Aorta (tissue), 5 donors: ENCODE measurements at regions not wholly inside any gene's neighbourhood (a gene's known extent, or its start where the extent isn't known, plus 50 kb on each side); places are given as distances from the start of the nearest gene placed in this dataset.

Experiments used
- ATAC-seq: fragments of 200-7000 bp; cut with Tn5 transposase; one replicate; pipeline ENCODE4 v1.9.1; 2022; ENCODE audit warnings: moderate library complexity; ENCODE audit not compliant: low FRiP score
- DNase-seq, 2 donors: peaks; one replicate each; pipeline ENCODE4 v3.0.0-alpha.2; 2020
- H3K27ac ChIP-seq, 2 donors: one replicate each; pipeline ENCODE4 v1.5.1; 2013; ENCODE audit warnings: low read length in 2 of 2, mild to moderate bottlenecking in 2 of 2, moderate library complexity in 2 of 2, control low read depth in 1 of 2, inconsistent platforms in 1 of 2, low read depth in 1 of 2
- H3K27me3 ChIP-seq, 2 donors: one replicate each; pipeline ENCODE4 v1.6.1; 2013; ENCODE audit warnings: control low read depth in 1 of 2, low read length in 1 of 2, mild to moderate bottlenecking in 1 of 2, moderate library complexity in 1 of 2; ENCODE audit not compliant: insufficient read depth in 2 of 2, control insufficient read depth in 1 of 2
- H3K36me3 ChIP-seq, 2 donors: one replicate each; pipeline ENCODE4 v1.6.1; 2013; ENCODE audit warnings: control low read depth in 1 of 2, low read length in 1 of 2, mild to moderate bottlenecking in 1 of 2; ENCODE audit not compliant: insufficient read depth in 2 of 2, control insufficient read depth in 1 of 2
- H3K4me1 ChIP-seq, 2 donors: one replicate each; pipeline ENCODE4 v1.6.1; 2013; ENCODE audit warnings: low read length in 2 of 2, control low read depth in 1 of 2, mild to moderate bottlenecking in 1 of 2, moderate library complexity in 1 of 2; ENCODE audit not compliant: insufficient read depth in 2 of 2, control insufficient read depth in 1 of 2
- H3K4me3 ChIP-seq, 2 donors: one replicate each; pipeline ENCODE4 v1.5.1; 2013; ENCODE audit warnings: low read length in 2 of 2, control low read depth in 1 of 2, mild to moderate bottlenecking in 1 of 2
- H3K9me3 ChIP-seq: one replicate; pipeline ENCODE4 v1.6.1; 2013; ENCODE audit warnings: mild to moderate bottlenecking, low read length; ENCODE audit not compliant: control insufficient read depth
- WGBS, 2 donors: extraction: QIAGEN DNeasy Blood & Tissue Kit; methylation state at CpG; one replicate each; pipeline ENCODE4 v1.1.7; 2013; 5-methylcytosine and 5-hydroxymethylcytosine counted together
- intact Hi-C, 2 donors: fragments of 100-400 bp; cut with DNase I; formaldehyde crosslinking; loops; one replicate each; pipeline versions ENCODE4 v1.14.2 to v1.15.0; 2022
- donor health status: healthy with polysubstance abuse.
- donor health status: Bipolar disorder and iron deficiency.
- donor health status: DM: no; HTN: no; CAD: no.
- donor health status: DM: no; HTN: no; CAD: no.
- donor health status: DM: yes; HTN: yes; CAD: no.

DNA sequence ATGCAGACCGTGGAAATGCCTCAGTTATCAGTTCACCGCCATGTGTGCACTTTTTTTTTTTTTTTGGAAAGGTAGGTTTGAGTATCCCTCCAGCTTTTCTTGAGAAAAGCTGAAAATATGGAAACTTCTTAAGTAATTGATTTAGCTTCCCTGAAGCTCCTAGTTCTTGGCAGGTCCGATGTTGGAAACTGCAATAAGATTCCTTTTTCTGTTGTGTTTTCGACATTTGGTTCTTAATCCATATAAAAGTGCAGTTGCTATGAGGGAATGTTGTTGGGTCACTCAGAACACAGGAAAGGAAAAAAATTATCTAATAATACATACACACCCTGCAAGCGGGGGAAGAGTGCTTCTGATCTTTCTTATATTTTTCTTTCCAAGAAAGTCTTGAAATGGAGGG, 665.2 kb downstream of the INHBA start:
- ATAC-seq (no peak), DNase-seq (no peak)
- intact Hi-C loops: no loop called here
- H3K36me3 ChIP-seq: peaks cover 0 to 5% of the 10 kb centered on the region in 2 donors
- H3K27me3 ChIP-seq: no peaks in the 10 kb centered on the region
- 92 to 93% methylated on average over 5 of the region's 5 CpGs for WGBS, 2 donors
- H3K4me1 ChIP-seq: peaks cover 0 to 4% of the 10 kb centered on the region in 2 donors
- no peaks in the 10 kb centered on the region for H3K9me3 ChIP-seq
- H3K27ac ChIP-seq: no peak overlapping the region
- no peak overlapping the region for H3K4me3 ChIP-seq

GRCh38 chr7:41035794-41036193, 667.1 kb downstream of the INHBA start:
- 92 to 95% methylated on average over 4 of the region's 4 CpGs for WGBS, 2 donors
- H3K27me3 ChIP-seq: no peaks in the 10 kb centered on the region
- intact Hi-C loops: no loop called here

GRCh38 chr7:41033500-41033899, 669.4 kb downstream of the INHBA start:
- WGBS, 2 donors: 95 to 97% methylated on average over 1 of the region's 1 CpG
- ATAC-seq (no peak), DNase-seq (no peak)
- H3K36me3 ChIP-seq: peaks cover 0 to 5% of the 10 kb centered on the region in 2 donors
- no peak overlapping the region for H3K27ac ChIP-seq
- no peaks in the 10 kb centered on the region for H3K4me1 ChIP-seq
- H3K4me3 ChIP-seq: no peak overlapping the region
- H3K27me3 ChIP-seq: no peaks in the 10 kb centered on the region
- intact Hi-C loops: no loop called here
- H3K9me3 ChIP-seq: no peaks in the 10 kb centered on the region

More at GRCh38 chr7:41035794-41036193, 667.1 kb downstream of the INHBA start:
- H3K4me1 ChIP-seq: peaks cover 0 to 4% of the 10 kb centered on the region in 2 donors
- ATAC-seq (no peak), DNase-seq (no peak)
- no peak overlapping the region for H3K4me3 ChIP-seq
- H3K36me3 ChIP-seq: peaks cover 0 to 5% of the 10 kb centered on the region in 2 donors
- no peak overlapping the region for H3K27ac ChIP-seq
- H3K9me3 ChIP-seq: no peaks in the 10 kb centered on the region

DNA sequence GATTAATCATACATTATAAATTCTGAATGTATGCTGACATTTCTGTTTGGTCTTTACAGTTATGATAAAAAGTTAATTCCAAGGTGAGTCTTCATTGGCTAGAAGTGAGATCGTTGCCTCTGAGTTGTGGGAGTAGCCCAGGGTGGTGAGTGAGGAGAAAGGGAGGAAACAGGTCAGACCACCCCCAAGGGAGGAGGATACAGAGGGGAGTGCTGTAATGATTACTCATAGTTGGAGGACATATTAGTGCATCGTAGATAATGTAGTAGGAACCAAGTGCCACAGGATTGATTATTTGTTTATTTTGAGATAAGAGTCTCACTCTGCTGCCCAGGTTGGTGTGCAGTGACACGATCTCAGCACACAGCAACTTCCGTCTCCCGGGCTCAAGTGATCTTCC, 672.2 kb downstream of the INHBA start:
- H3K9me3 ChIP-seq: no peaks in the 10 kb centered on the region
- WGBS, 2 donors: 87 to 88% methylated on average over 5 of the region's 5 CpGs
- H3K27ac ChIP-seq: no peak overlapping the region
- H3K4me1 ChIP-seq: no peaks in the 10 kb centered on the region
- DNase-seq (no peak), ATAC-seq (no peak)
- no peak overlapping the region for H3K4me3 ChIP-seq
- intact Hi-C loops: no loop called here
- no peaks in the 10 kb centered on the region for H3K27me3 ChIP-seq
- H3K36me3 ChIP-seq: peaks cover 0 to 5% of the 10 kb centered on the region in 2 donors

DNA sequence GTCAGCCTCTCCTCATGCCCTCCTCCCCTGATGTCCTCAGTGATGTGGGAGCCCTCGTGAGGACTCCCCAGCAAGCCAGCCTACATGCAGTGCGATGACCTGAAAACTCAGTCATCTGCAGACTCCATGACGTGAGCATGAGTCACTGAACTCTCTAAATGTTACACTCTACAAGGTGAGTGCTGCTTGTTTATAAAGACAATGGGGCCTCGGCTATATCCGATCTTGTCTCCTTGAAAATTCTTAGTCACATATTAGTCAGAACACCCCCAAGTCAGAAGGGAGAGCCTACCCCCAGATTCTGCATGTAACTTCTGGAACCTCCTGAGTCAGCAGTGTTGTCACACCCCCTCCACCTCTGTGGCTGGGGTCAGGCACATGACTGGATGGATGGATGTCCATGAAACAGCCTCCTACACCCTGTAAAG, 673.8 kb downstream of the INHBA start:
- Histone ChIP-seq H3K27ac (no peak overlapping the region), H3K4me1 (no peaks in the 10 kb centered on the region), H3K9me3 (no peaks in the 10 kb centered on the region), H3K4me3 (no peak overlapping the region), H3K27me3 (no peaks in the 10 kb centered on the region), H3K36me3 (peaks cover 0 to 5% of the 10 kb centered on the region in 2 donors)
- WGBS, 2 donors: 94 to 97% methylated on average over 5 of the region's 5 CpGs
- intact Hi-C loops: no loop called here
- no peak for DNase-seq
- ATAC-seq: no peak

GRCh38 chr7:41028580-41028979, 674.3 kb downstream of the INHBA start:
- H3K27ac ChIP-seq: no peak overlapping the region
- no peak overlapping the region for H3K4me3 ChIP-seq
- H3K36me3 ChIP-seq: peaks cover 0 to 5% of the 10 kb centered on the region in 2 donors
- ATAC-seq (no peak), DNase-seq (no peak)
- H3K4me1 ChIP-seq: no peaks in the 10 kb centered on the region
- H3K9me3 ChIP-seq: no peaks in the 10 kb centered on the region
- intact Hi-C loops: no loop called here
- 95% methylated on average over 2 of the region's 2 CpGs for WGBS, 2 donors
- H3K27me3 ChIP-seq: no peaks in the 10 kb centered on the region

- H3K27me3 ChIP-seq: no peaks in the 10 kb centered on the region
- H3K4me3 ChIP-seq: no peak overlapping the region
- intact Hi-C loops: no loop called here
- ATAC-seq (no peak), DNase-seq (no peak)
- no peak overlapping the region for H3K27ac ChIP-seq
- no peaks in the 10 kb centered on the region for H3K36me3 ChIP-seq
- H3K9me3 ChIP-seq: peaks cover 2% of the 10 kb centered on the region
- WGBS, 2 donors: 80 to 85% methylated on average over 7 of the region's 7 CpGs
- H3K4me1 ChIP-seq: no peaks in the 10 kb centered on the region
These were observed 675.3 kb downstream of the INHBA start for GRCh38 chr7:41027428-41028115.

- 94 to 95% methylated on average over 4 of the region's 4 CpGs for WGBS, 2 donors
- no peaks in the 10 kb centered on the region for H3K4me1 ChIP-seq
- peaks cover 2% of the 10 kb centered on the region for H3K9me3 ChIP-seq
- intact Hi-C loops: no loop called here
- no peak overlapping the region for H3K27ac ChIP-seq
- no peak for ATAC-seq
- H3K4me3 ChIP-seq: no peak overlapping the region
- no peaks in the 10 kb centered on the region for H3K36me3 ChIP-seq
- no peaks in the 10 kb centered on the region for H3K27me3 ChIP-seq
- no peak for DNase-seq
These were observed 678.8 kb downstream of the INHBA start for GRCh38 chr7:41024126-41024525.

- DNase-seq: no peak
- no peaks in the 10 kb centered on the region for H3K36me3 ChIP-seq
- intact Hi-C loops: no loop called here
- no peaks in the 10 kb centered on the region for H3K4me1 ChIP-seq
- no peaks in the 10 kb centered on the region for H3K27me3 ChIP-seq
- no peak overlapping the region for H3K27ac ChIP-seq
- ATAC-seq: no peak
- peaks cover 2% of the 10 kb centered on the region for H3K9me3 ChIP-seq
- 95 to 98% methylated on average over 1 of the region's 1 CpG for WGBS, 2 donors
- no peak overlapping the region for H3K4me3 ChIP-seq
These were observed 682.8 kb downstream of the INHBA start for GRCh38 chr7:41020056-41020455.
